LNCAP (cell line): ENCODE measurements at regions not wholly inside any gene's neighbourhood (a gene's known extent, or its start where the extent isn't known, plus 50 kb on each side); places are given as distances from the start of the nearest gene placed in this dataset.

Experiments
- TF ChIP-seq, protein P1 (sequence below): fragments of 450-650 bp; IDR thresholded peaks from 2 replicates; pipeline ENCODE4 v1.5.1; 2017; ENCODE audit warnings: mild to moderate bottlenecking

DNA sequence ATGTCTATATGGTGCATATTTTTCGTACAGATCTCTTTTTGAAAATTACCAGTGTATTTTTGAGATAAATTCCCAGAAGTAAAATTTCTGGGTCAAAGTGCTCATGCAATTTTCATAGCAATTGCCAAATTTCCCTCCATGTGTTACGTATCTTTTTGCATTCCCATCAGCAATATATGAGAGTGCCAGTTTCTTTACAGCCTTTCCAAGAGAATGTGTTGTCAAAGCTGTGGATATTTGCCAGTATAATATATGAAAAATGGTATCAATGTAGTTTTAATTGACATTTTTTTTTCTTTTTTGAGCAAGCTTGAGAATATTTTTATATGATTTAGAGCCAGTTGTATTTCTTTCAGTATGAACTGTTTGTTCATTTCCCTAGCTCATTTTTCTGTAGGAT, 399.0 kb upstream of the KLF12 start:
- TF ChIP-seq, protein P1, sequence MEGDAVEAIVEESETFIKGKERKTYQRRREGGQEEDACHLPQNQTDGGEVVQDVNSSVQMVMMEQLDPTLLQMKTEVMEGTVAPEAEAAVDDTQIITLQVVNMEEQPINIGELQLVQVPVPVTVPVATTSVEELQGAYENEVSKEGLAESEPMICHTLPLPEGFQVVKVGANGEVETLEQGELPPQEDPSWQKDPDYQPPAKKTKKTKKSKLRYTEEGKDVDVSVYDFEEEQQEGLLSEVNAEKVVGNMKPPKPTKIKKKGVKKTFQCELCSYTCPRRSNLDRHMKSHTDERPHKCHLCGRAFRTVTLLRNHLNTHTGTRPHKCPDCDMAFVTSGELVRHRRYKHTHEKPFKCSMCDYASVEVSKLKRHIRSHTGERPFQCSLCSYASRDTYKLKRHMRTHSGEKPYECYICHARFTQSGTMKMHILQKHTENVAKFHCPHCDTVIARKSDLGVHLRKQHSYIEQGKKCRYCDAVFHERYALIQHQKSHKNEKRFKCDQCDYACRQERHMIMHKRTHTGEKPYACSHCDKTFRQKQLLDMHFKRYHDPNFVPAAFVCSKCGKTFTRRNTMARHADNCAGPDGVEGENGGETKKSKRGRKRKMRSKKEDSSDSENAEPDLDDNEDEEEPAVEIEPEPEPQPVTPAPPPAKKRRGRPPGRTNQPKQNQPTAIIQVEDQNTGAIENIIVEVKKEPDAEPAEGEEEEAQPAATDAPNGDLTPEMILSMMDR, result no peak

- TF ChIP-seq, protein P1, result no peak
These were observed 395.8 kb upstream of the KLF12 start for GRCh38 chr13:74530011-74530410.

GRCh38 chr13:74528734-74529513, 394.7 kb upstream of the KLF12 start:
- TF ChIP-seq, protein P1, result no peak

DNA sequence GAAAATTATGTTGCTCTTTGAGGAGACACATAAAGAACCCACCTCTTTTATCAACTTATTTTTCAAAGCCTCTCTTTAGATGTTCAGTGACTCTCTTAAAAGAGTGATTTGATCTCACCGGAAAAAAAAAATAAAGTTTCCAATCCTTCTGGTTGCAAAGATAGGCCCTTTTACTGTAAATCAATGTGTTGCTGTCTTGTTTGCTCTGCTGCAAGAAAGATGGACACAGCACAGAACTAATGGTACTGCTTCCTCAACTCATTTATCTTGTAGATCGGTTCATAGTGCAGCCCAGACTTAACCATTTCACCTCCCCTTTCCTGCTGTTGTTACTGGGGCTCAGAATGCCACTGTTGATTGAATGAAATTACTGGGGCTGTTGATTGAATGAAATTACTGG, 388.9 kb upstream of the KLF12 start:
- TF ChIP-seq, protein P1, result no peak

DNA sequence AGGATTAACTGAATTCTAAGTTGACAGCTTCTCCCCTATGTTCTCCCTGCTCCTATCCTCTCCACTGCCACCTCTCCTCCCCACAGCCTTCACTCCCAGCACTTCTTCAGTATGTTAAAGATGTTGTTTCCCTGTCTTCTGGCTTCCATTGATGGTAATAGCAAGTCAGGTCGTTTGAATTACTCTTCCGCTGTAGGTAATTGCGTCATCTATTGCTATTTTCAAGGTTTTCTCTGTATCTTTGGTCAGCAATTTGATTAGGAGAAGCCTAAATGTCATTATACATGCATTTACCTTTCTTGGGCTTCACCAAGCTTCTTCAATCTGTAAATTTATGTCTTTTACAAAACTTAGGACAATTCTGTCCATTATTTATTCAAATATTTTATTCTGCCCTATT, 377.3 kb upstream of the KLF12 start:
- TF ChIP-seq, protein P1, result no peak

GRCh38 chr13:74487091-74487722, 353.0 kb upstream of the KLF12 start:
- TF ChIP-seq, protein P1, result no peak

DNA sequence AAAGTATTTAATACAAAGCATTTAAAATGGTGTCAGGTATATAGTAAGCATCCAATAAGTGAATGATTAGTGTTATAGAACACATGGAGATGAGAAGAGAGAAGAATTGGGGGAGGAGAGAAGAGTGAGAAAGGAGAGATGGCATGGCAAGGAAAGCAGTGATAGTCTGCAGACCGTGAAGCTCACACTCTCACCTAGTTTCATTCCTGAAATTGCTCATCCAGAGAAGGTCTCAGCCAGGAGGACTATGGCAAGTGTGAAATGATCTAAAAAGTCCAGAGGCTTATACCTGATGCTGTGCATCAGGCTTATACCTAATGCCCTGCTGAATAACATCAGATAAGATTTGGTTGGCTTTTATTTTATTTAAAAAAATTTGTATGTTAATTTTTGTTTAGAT, 351.6 kb upstream of the KLF12 start:
- TF ChIP-seq, protein P1, result no peak
